ENCODE measurements at regions not wholly inside any gene's neighbourhood (a gene's known extent, or its start where the extent isn't known, plus 50 kb on each side); places are given as distances from the start of the nearest gene placed in this dataset.

GRCh38 chr6:18668994-18669393 is 281.8 kb downstream of the RNF144B start (continued):
- TF ChIP-seq TBL1XR1 (IDR thresholded peaks at IDR 0.05; ENCODE audit: low read depth, low read length): no peak
- TF ChIP-seq, protein P1, sequence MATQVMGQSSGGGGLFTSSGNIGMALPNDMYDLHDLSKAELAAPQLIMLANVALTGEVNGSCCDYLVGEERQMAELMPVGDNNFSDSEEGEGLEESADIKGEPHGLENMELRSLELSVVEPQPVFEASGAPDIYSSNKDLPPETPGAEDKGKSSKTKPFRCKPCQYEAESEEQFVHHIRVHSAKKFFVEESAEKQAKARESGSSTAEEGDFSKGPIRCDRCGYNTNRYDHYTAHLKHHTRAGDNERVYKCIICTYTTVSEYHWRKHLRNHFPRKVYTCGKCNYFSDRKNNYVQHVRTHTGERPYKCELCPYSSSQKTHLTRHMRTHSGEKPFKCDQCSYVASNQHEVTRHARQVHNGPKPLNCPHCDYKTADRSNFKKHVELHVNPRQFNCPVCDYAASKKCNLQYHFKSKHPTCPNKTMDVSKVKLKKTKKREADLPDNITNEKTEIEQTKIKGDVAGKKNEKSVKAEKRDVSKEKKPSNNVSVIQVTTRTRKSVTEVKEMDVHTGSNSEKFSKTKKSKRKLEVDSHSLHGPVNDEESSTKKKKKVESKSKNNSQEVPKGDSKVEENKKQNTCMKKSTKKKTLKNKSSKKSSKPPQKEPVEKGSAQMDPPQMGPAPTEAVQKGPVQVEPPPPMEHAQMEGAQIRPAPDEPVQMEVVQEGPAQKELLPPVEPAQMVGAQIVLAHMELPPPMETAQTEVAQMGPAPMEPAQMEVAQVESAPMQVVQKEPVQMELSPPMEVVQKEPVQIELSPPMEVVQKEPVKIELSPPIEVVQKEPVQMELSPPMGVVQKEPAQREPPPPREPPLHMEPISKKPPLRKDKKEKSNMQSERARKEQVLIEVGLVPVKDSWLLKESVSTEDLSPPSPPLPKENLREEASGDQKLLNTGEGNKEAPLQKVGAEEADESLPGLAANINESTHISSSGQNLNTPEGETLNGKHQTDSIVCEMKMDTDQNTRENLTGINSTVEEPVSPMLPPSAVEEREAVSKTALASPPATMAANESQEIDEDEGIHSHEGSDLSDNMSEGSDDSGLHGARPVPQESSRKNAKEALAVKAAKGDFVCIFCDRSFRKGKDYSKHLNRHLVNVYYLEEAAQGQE (IDR thresholded peaks at IDR 0.05; ENCODE audit: low read depth, low read length): no peak

- Histone ChIP-seq H3K9me3 (replicated peaks; ENCODE audit: control insufficient read depth, insufficient read depth, low read length) (no peaks in the 10 kb centered on the region), H4K20me1 (ENCODE audit: control insufficient read depth, insufficient read depth) (no peaks in the 10 kb centered on the region), H3K27ac (ENCODE audit: control insufficient read depth, insufficient read depth) (no peak overlapping the region), H3K79me2 (ENCODE audit: control insufficient read depth, insufficient read depth, low read length) (no peaks in the 10 kb centered on the region), H3K9ac (ENCODE audit: control insufficient read depth, insufficient read depth, low read length) (no peak overlapping the region), H2AFZ (ENCODE audit: control insufficient read depth, low read depth, low read length) (no peak overlapping the region), H3K4me1 (ENCODE audit: control insufficient read depth, insufficient read depth, low read length) (no peaks in the 10 kb centered on the region), H3K4me3 (no peak overlapping the region), H3K4me2 (ENCODE audit: control insufficient read depth, insufficient read depth) (no peak overlapping the region), H3K27me3 (replicated peaks in 1 of 2; ENCODE audit: control insufficient read depth in 2 of 2, insufficient read depth in 2 of 2, low read length in 1 of 2) (no peaks in the 10 kb centered on the region), H3K36me3 (ENCODE audit: control insufficient read depth in 2 of 2, insufficient read depth in 2 of 2, low read length in 1 of 2) (no peaks in the 10 kb centered on the region)
- WGBS (ENCODE audit: insufficient coverage, insufficient replicate concordance, low lambda C conversion rate, missing lambda C conversion rate): 0% methylated on average over 1 of the region's 1 CpG
- CTCF ChIA-PET: interaction anchor here (0.7 kb wide), 1 partner anchor 1123 kb away, joined by 3 read pairs; no protein-coding TSS in a partner anchor
- RAD21 ChIA-PET (ENCODE audit: unreplicated experiment): no interaction called here
- no TSS peak for BruUV-seq (replicated peaks)
- intact Hi-C loops (cut with micrococcal nuclease; ENCODE audit: unreplicated experiment) (no loop called here), in situ Hi-C loops (cut with MboI) (no loop called here)
- ATAC-seq: no peak
- no peak for DNase-seq (ENCODE audit: low read depth, low spot score)
- POLR2A ChIA-PET: interaction anchor here (0.5 kb wide), 1 partner anchor 70 kb away, joined by 3 read pairs; no protein-coding TSS in a partner anchor
- SMC1A ChIA-PET (ENCODE audit: uncharacterized antibody, unreplicated experiment): interaction anchor here (1.2 kb wide), 1 partner anchor 15 kb away, joined by 4 read pairs; no protein-coding TSS in a partner anchor
- FAIRE-seq: no peak
- no peak for TF ChIP-seq NFYB (IDR thresholded peaks at IDR 0.05; ENCODE audit: insufficient read depth, low read depth, low read length)
- no peak for TF ChIP-seq RAD51 (IDR thresholded peaks at IDR 0.05)
- TF ChIP-seq SIX5 (IDR thresholded peaks at IDR 0.05; ENCODE audit: low read depth, low read length, severe bottlenecking): no peak
- TF ChIP-seq TCF12 (IDR thresholded peaks at IDR 0.05; ENCODE audit: low read depth, low read length): no peak
- TF ChIP-seq BMI1 (IDR thresholded peaks at IDR 0.05; ENCODE audit: borderline replicate concordance): no peak
- no peak for TF ChIP-seq CBX3 (IDR thresholded peaks at IDR 0.05; ENCODE audit: borderline replicate concordance, low read depth)
- no peak for TF ChIP-seq IRF5 (IDR thresholded peaks at IDR 0.05; ENCODE audit: borderline replicate concordance)
- no peak for TF ChIP-seq SP1 (IDR thresholded peaks at IDR 0.05; ENCODE audit: low read depth, low read length)
- TF ChIP-seq POU2F2 (IDR thresholded peaks at IDR 0.05; ENCODE audit: borderline replicate concordance, low read depth, low read length): no peak
- no peak for TF ChIP-seq ESRRA (IDR thresholded peaks at IDR 0.05; ENCODE audit: low read length)
- no peak for TF ChIP-seq CBX5 (IDR thresholded peaks at IDR 0.05; ENCODE audit: low read depth)
- TF ChIP-seq, protein P2, sequence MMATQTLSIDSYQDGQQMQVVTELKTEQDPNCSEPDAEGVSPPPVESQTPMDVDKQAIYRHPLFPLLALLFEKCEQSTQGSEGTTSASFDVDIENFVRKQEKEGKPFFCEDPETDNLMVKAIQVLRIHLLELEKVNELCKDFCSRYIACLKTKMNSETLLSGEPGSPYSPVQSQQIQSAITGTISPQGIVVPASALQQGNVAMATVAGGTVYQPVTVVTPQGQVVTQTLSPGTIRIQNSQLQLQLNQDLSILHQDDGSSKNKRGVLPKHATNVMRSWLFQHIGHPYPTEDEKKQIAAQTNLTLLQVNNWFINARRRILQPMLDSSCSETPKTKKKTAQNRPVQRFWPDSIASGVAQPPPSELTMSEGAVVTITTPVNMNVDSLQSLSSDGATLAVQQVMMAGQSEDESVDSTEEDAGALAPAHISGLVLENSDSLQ (IDR thresholded peaks at IDR 0.05): no peak
- TF ChIP-seq BHLHE40 (IDR thresholded peaks at IDR 0.05; ENCODE audit: borderline replicate concordance in 1 of 2, low read depth in 2 of 2, low read length in 1 of 2): no peak
- TF ChIP-seq NRF1 (conservative IDR thresholded peaks at IDR 0.05; ENCODE audit: low read depth, low read length): no peak
- no peak for TF ChIP-seq HDGF (IDR thresholded peaks at IDR 0.05)
- no peak for TF ChIP-seq ZSCAN29 (IDR thresholded peaks at IDR 0.05)
- TF ChIP-seq ZNF274 (IDR thresholded peaks at IDR 0.05; ENCODE audit: insufficient read depth, insufficient read length): no peak
- no peak for TF ChIP-seq ETV6 (conservative IDR thresholded peaks at IDR 0.05 in 1 of 2, IDR thresholded peaks at IDR 0.05 in 1 of 2; ENCODE audit: borderline replicate concordance in 1 of 2, low read depth in 1 of 2)
Observed at GRCh38 chr6:18672852-18673251, 285.7 kb downstream of the RNF144B start.

Data from GM12878 (cell line).